Transverse colon (tissue), 4 donors: ENCODE measurements at regions not wholly inside any gene's neighbourhood (a gene's known extent, or its start where the extent isn't known, plus 50 kb on each side); places are given as distances from the start of the nearest gene placed in this dataset.

Source experiments
- DNase-seq: peaks from one replicate; pipeline ENCODE4 v3.0.0-alpha.2; 2019
- H3K27ac ChIP-seq, 4 donors: fragments of 200-600 bp; sonication (generic); 2 replicates each; pipeline ENCODE4 v1.5.1; 2016 to 2018; ENCODE audit warnings: inconsistent platforms in 4 of 4
- H3K27me3 ChIP-seq: fragments of 200-600 bp; sonication (generic); 2 replicates; pipeline ENCODE4 v1.5.1; 2017; ENCODE audit warnings: inconsistent platforms
- H3K36me3 ChIP-seq, 4 donors: fragments of 200-600 bp; sonication (generic); 2 replicates each; pipeline ENCODE4 v1.5.1; 2017 to 2019; ENCODE audit warnings: inconsistent platforms in 4 of 4
- H3K4me1 ChIP-seq, 4 donors: fragments of 200-600 bp; sonication (generic); 2 replicates each; pipeline ENCODE4 v1.5.1; 2017 to 2020; ENCODE audit warnings: inconsistent platforms in 4 of 4
- H3K4me3 ChIP-seq, 4 donors: fragments of 200-600 bp; sonication (generic); 1 replicate in 1 of 4; 2 replicates in 3 of 4; pipeline versions ENCODE4 v1.5.1 to v1.6.1; 2017 to 2019; ENCODE audit warnings: inconsistent platforms in 4 of 4
- H3K9me3 ChIP-seq, 2 donors: fragments of 200-600 bp; sonication (generic); 2 replicates each; pipeline ENCODE4 v1.5.1; 2017 to 2019; ENCODE audit warnings: inconsistent platforms in 2 of 2
- EP300 ChIP-seq: sonication (generic); formaldehyde crosslinking; IDR thresholded peaks from one replicate; pipeline ENCODE4 v1.6.1; 2017; ENCODE audit warnings: antibody characterized with exemption, low read depth
- POLR2A ChIP-seq: fragments of 450-650 bp; IDR thresholded peaks from one replicate; pipeline ENCODE4 v1.6.1; 2016; ENCODE audit warnings: antibody characterized with exemption, mild to moderate bottlenecking, moderate library complexity
- POLR2AphosphoS5 ChIP-seq, 3 donors: sonication (generic); formaldehyde crosslinking; IDR thresholded peaks; one replicate each; pipeline ENCODE4 v1.6.1; 2016; ENCODE audit warnings: antibody characterized with exemption in 3 of 3
- WGBS, 2 donors: methylation state at CpG; one replicate each; pipeline ENCODE4 v1.1.5; 2018; ENCODE audit warnings: low coverage in 1 of 2; 5-methylcytosine and 5-hydroxymethylcytosine counted together
- in situ Hi-C, 4 donors: fragments of 200-750 bp; cut with MboI; loops; one replicate each; pipeline versions ENCODE4 v1.15.0 to v1.15.1; 2017; ENCODE audit warnings: low sequenced_read_pairs in 3 of 4, low pct_ligation_motif_present in 1 of 4, low pct_unique_long_range_greater_than_20kb in 1 of 4
- intact Hi-C: fragments of 100-400 bp; cut with DNase I; formaldehyde crosslinking; loops from one replicate; pipeline ENCODE4 v1.15.1; 2023; ENCODE audit warnings: low total_unique reads
- TF ChIP-seq, protein P1 (sequence below), 5 experiments: fragments of 200-600 bp in 3 of 5; fragments of 450-650 bp in 2 of 5; sonication (generic) in 3 of 5; IDR thresholded peaks; 1 replicate in 2 of 5; 2 replicates in 3 of 5; pipeline ENCODE4 v1.5.1; 2016 to 2017; ENCODE audit warnings: antibody characterized with exemption in 5 of 5, inconsistent platforms in 3 of 5, mild to moderate bottlenecking in 2 of 5, moderate library complexity in 1 of 5

- intact Hi-C loops, result no loop called here
- TF ChIP-seq POLR2AphosphoS5 (IDR thresholded peaks at IDR 0.05) (no peak), POLR2A (no peak), EP300 (no peak)
- TF ChIP-seq, protein P1, sequence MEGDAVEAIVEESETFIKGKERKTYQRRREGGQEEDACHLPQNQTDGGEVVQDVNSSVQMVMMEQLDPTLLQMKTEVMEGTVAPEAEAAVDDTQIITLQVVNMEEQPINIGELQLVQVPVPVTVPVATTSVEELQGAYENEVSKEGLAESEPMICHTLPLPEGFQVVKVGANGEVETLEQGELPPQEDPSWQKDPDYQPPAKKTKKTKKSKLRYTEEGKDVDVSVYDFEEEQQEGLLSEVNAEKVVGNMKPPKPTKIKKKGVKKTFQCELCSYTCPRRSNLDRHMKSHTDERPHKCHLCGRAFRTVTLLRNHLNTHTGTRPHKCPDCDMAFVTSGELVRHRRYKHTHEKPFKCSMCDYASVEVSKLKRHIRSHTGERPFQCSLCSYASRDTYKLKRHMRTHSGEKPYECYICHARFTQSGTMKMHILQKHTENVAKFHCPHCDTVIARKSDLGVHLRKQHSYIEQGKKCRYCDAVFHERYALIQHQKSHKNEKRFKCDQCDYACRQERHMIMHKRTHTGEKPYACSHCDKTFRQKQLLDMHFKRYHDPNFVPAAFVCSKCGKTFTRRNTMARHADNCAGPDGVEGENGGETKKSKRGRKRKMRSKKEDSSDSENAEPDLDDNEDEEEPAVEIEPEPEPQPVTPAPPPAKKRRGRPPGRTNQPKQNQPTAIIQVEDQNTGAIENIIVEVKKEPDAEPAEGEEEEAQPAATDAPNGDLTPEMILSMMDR (IDR thresholded peaks at IDR 0.05), result no peak
- in situ Hi-C loops, result no loop called here
- Histone ChIP-seq H3K27me3 (no peaks in the 10 kb centered on the region), H3K4me3 (no peak overlapping the region), H3K4me1 (no peaks in the 10 kb centered on the region), H3K9me3 (no peaks in the 10 kb centered on the region), H3K36me3 (no peaks in the 10 kb centered on the region), H3K27ac (no peak overlapping the region)
- DNase-seq, result no peak
- WGBS, 2 donors, result 71 to 77% methylated on average over 2 of the region's 2 CpGs
These were observed 71.6 kb upstream of the CLMN start for GRCh38 chr14:95391331-95391730.

DNA sequence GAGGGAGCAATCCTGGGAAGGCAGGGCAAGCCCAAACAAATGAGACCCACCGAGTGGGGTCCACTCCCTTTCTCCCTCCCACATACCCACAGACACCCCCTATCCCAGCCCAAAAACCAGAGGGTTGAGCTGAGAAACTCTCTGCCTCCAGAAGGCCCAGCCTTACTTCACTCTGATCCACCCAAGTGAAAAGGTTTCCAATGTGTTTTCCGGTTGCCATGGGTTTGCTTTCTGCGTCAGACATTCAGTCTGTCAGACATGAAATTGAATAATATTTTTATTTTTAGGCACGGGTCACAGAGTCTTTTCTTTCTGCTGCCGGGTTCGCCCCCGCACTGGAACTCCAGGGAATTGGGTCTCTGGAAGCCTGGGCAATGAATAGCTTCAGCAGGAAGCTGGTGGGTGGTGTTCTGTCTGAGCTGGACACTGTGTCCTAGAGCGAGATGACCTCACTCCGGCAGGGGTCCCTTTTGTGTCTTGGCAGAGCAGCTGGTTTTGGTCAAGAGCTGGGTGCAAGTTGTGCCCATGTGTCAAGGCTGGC, 69.8 kb upstream of the CLMN start:
- TF ChIP-seq, protein P1 (IDR thresholded peaks at IDR 0.05), result no peak
- TF ChIP-seq EP300, result peak; percentile 48
- no peak for TF ChIP-seq POLR2AphosphoS5 (IDR thresholded peaks at IDR 0.05)
- TF ChIP-seq POLR2A, result no peak
- 78 to 93% methylated on average over 6 to 9 of the region's 9 CpGs for WGBS, 2 donors
- H3K4me1 ChIP-seq, result no peaks in the 10 kb centered on the region
- in situ Hi-C loops (no loop called here), intact Hi-C loops (no loop called here)
- H3K27ac ChIP-seq, result no peak overlapping the region
- no peaks in the 10 kb centered on the region for H3K36me3 ChIP-seq
- H3K4me3 ChIP-seq, result no peak overlapping the region
- H3K9me3 ChIP-seq, result no peaks in the 10 kb centered on the region
- no peaks in the 10 kb centered on the region for H3K27me3 ChIP-seq
- no peak for DNase-seq

- Histone ChIP-seq H3K4me3 (no peak overlapping the region), H3K27me3 (no peaks in the 10 kb centered on the region), H3K4me1 (no peaks in the 10 kb centered on the region), H3K27ac (no peak overlapping the region), H3K9me3 (no peaks in the 10 kb centered on the region), H3K36me3 (no peaks in the 10 kb centered on the region)
- TF ChIP-seq POLR2A (no peak), EP300 (no peak), POLR2AphosphoS5 (IDR thresholded peaks at IDR 0.05) (no peak)
- TF ChIP-seq, protein P1 (IDR thresholded peaks at IDR 0.05), result no peak
- DNase-seq, result no peak
- in situ Hi-C loops (no loop called here), intact Hi-C loops (no loop called here)
- 78 to 87% methylated on average over 3 to 4 of the region's 4 CpGs for WGBS, 2 donors
These were observed 69.0 kb upstream of the CLMN start for GRCh38 chr14:95388699-95389098.

- TF ChIP-seq POLR2AphosphoS5 (IDR thresholded peaks at IDR 0.05), result no peak
- no peak for TF ChIP-seq EP300
- TF ChIP-seq, protein P1 (IDR thresholded peaks at IDR 0.05), result no peak
- TF ChIP-seq POLR2A, result no peak
- 78 to 81% methylated on average over 4 to 7 of the region's 7 CpGs for WGBS, 2 donors
- H3K27me3 ChIP-seq, result no peaks in the 10 kb centered on the region
- in situ Hi-C loops, result no loop called here
- no peaks in the 10 kb centered on the region for H3K4me1 ChIP-seq
- no peak overlapping the region for H3K4me3 ChIP-seq
- DNase-seq, result no peak
- H3K27ac ChIP-seq, result no peak overlapping the region
- no peaks in the 10 kb centered on the region for H3K36me3 ChIP-seq
- intact Hi-C loops, result no loop called here
- H3K9me3 ChIP-seq, result no peaks in the 10 kb centered on the region
These were observed 68.2 kb upstream of the CLMN start for GRCh38 chr14:95387826-95388445.
